IMR-90 (cell line): ENCODE measurements at regions not wholly inside any gene's neighbourhood (a gene's known extent, or its start where the extent isn't known, plus 50 kb on each side); places are given as distances from the start of the nearest gene placed in this dataset.

Experiments
- ATAC-seq: fragments of 200-7000 bp; cut with Tn5 transposase; 2 replicates; pipeline ENCODE4 v1.9.1; 2020; ENCODE audit warnings: low read depth, mild to moderate bottlenecking, moderate library complexity
- BruUV-seq: library from RNA; stranded (reverse); fragments of 400-500 nt; replicated peaks from 2 replicates; lab custom pipeline; 2021; lab: Mats Ljungman, UMichigan
- CTCF ChIA-PET: fragments of 300-600 bp; formaldehyde crosslinking; extraction: SDS; loops from one replicate; lab custom pipeline; 2021; ENCODE audit warnings: antibody characterized with exemption; lab: Yijun Ruan, JAX
- POLR2A ChIA-PET: fragments of 300-600 bp; sonication (Branson Sonifier 250); formaldehyde crosslinking; loops from one replicate; lab custom pipeline; 2022; ENCODE audit warnings: antibody characterized with exemption; ENCODE audit not compliant: unreplicated experiment; lab: Charles Lee
- DNase-seq: peaks from one replicate; pipeline ENCODE4 v3.0.0; 2013
- H2AFZ ChIP-seq: replicated peaks from 2 replicates; pipeline ENCODE3; 2013; ENCODE audit warnings: low read length, mild to moderate bottlenecking; ENCODE audit not compliant: poor library complexity
- H2AK5ac ChIP-seq: 2 replicates; pipeline ENCODE4 v1.6.1; 2013; ENCODE audit warnings: low read depth, low read length, inconsistent platforms
- H2AK9ac ChIP-seq: replicated peaks from 2 replicates; pipeline ENCODE3; 2013; ENCODE audit warnings: mild to moderate bottlenecking, low read depth, low read length, moderate library complexity; ENCODE audit not compliant: poor library complexity
- H2BK120ac ChIP-seq: 2 replicates; pipeline ENCODE4 v1.6.1; 2013; ENCODE audit warnings: low read depth, low read length, inconsistent platforms
- H2BK15ac ChIP-seq: 3 replicates; pipeline ENCODE4 v1.6.1; 2013; ENCODE audit warnings: low read depth, low read length, inconsistent platforms
- H2BK20ac ChIP-seq: 2 replicates; pipeline ENCODE4 v1.6.1; 2013; ENCODE audit warnings: low read depth, mild to moderate bottlenecking, inconsistent platforms, low read length, moderate library complexity
- H2BK5ac ChIP-seq: 2 replicates; pipeline ENCODE4 v1.6.1; 2013; ENCODE audit warnings: mild to moderate bottlenecking, low read depth, low read length, inconsistent platforms; ENCODE audit not compliant: poor library complexity, severe bottlenecking
- H3K14ac ChIP-seq: replicated peaks from 2 replicates; pipeline ENCODE4 v1.6.1; 2013; ENCODE audit warnings: low read depth, low read length, inconsistent platforms
- H3K18ac ChIP-seq: 2 replicates; pipeline ENCODE4 v1.6.1; 2013; ENCODE audit warnings: low read depth, low read length, control low read depth
- H3K23ac ChIP-seq: 2 replicates; pipeline ENCODE4 v1.6.1; 2013; ENCODE audit warnings: low read depth, low read length, inconsistent platforms
- H3K27ac ChIP-seq: 2 replicates; pipeline ENCODE4 v1.5.1; 2013; ENCODE audit warnings: mild to moderate bottlenecking, control low read depth, low read length; ENCODE audit not compliant: insufficient read depth
- H3K27me3 ChIP-seq: 2 replicates; pipeline ENCODE4 v1.6.1; 2013; ENCODE audit warnings: low read length; ENCODE audit not compliant: control insufficient read depth, insufficient read depth
- H3K36me3 ChIP-seq: 2 replicates; pipeline ENCODE4 v1.6.1; 2013; ENCODE audit warnings: low read length, mixed read lengths; ENCODE audit not compliant: control insufficient read depth, insufficient read depth
- H3K4ac ChIP-seq: 2 replicates; pipeline ENCODE4 v1.6.1; 2013; ENCODE audit warnings: low read depth, low read length, inconsistent platforms
- H3K4me1 ChIP-seq: 2 replicates; pipeline ENCODE4 v1.6.1; 2013; ENCODE audit warnings: low read length, mixed read lengths; ENCODE audit not compliant: control insufficient read depth, insufficient read depth
- H3K4me2 ChIP-seq: 2 replicates; pipeline ENCODE4 v1.6.1; 2013; ENCODE audit warnings: low read depth, mild to moderate bottlenecking, control low read depth, low read length, moderate library complexity
- H3K4me3 ChIP-seq: 2 replicates; pipeline ENCODE4 v1.5.1; 2013; ENCODE audit warnings: low read depth, mild to moderate bottlenecking, control low read depth, low read length, moderate library complexity; ENCODE audit not compliant: insufficient read depth
- H3K56ac ChIP-seq: 2 replicates; pipeline ENCODE4 v1.6.1; 2013; ENCODE audit warnings: low read length, inconsistent platforms; ENCODE audit not compliant: insufficient read depth; ENCODE audit errors: extremely low read depth
- H3K79me1 ChIP-seq, 2 experiments: 2 replicates each; pipeline ENCODE4 v1.6.1; 2013; ENCODE audit warnings: low read length in 2 of 2, inconsistent platforms in 1 of 2, low read depth in 1 of 2
- H3K9ac ChIP-seq: 2 replicates; pipeline ENCODE4 v1.6.1; 2013; ENCODE audit warnings: low read depth, low read length, control low read depth
- H3K9me1 ChIP-seq: 2 replicates; pipeline ENCODE4 v1.6.1; 2013; ENCODE audit warnings: low read length, inconsistent platforms; ENCODE audit not compliant: insufficient read depth
- H3K9me3 ChIP-seq: 2 replicates; pipeline ENCODE4 v1.6.1; 2013; ENCODE audit warnings: low read length; ENCODE audit not compliant: control insufficient read depth, insufficient read depth
- H4K20me1 ChIP-seq: 2 replicates; pipeline ENCODE4 v1.6.1; 2013; ENCODE audit warnings: low read length, inconsistent platforms; ENCODE audit not compliant: insufficient read depth
- H4K5ac ChIP-seq: 2 replicates; pipeline ENCODE4 v1.6.1; 2013; ENCODE audit warnings: mild to moderate bottlenecking, low read depth, low read length, control low read depth
- H4K8ac ChIP-seq, 2 experiments: 2 replicates each; pipeline ENCODE4 v1.6.1; 2013; ENCODE audit warnings: low read depth in 2 of 2, low read length in 2 of 2, control low read depth in 1 of 2, inconsistent platforms in 1 of 2
- H4K91ac ChIP-seq: 2 replicates; pipeline ENCODE4 v1.6.1; 2013; ENCODE audit warnings: low read depth, low read length, inconsistent platforms; ENCODE audit not compliant: insufficient read depth
- BHLHE40 ChIP-seq: fragments of 150-350 bp; IDR thresholded peaks from 2 replicates; pipeline ENCODE4 v1.6.1; 2016; ENCODE audit warnings: mild to moderate bottlenecking, low read depth, low read length
- CEBPB ChIP-seq: IDR thresholded peaks from 2 replicates; pipeline ENCODE4 v1.6.1; 2012; ENCODE audit warnings: low read depth, low read length, improper control_type of control experiment
- CHD1 ChIP-seq: IDR thresholded peaks from 2 replicates; pipeline ENCODE4 v1.6.1; 2012; ENCODE audit warnings: low read depth, low read length, improper control_type of control experiment
- ELK1 ChIP-seq: fragments of 150-350 bp; IDR thresholded peaks from 2 replicates; pipeline ENCODE4 v1.6.1; 2016; ENCODE audit warnings: low read depth, mild to moderate bottlenecking, low read length, moderate library complexity, borderline replicate concordance
- FOS ChIP-seq: fragments of 150-350 bp; IDR thresholded peaks from 2 replicates; pipeline ENCODE4 v1.6.1; 2016; ENCODE audit warnings: low read depth, low read length
- MAFK ChIP-seq: IDR thresholded peaks from 2 replicates; pipeline ENCODE4 v1.6.1; 2012; ENCODE audit warnings: low read depth, low read length, improper control_type of control experiment
- MAZ ChIP-seq: IDR thresholded peaks from 2 replicates; pipeline ENCODE4 v1.6.1; 2012; ENCODE audit warnings: low read depth, mild to moderate bottlenecking, low read length, improper control_type of control experiment, moderate library complexity, borderline replicate concordance
- MXI1 ChIP-seq: IDR thresholded peaks from 2 replicates; pipeline ENCODE4 v1.6.1; 2012; ENCODE audit warnings: low read depth, mild to moderate bottlenecking, low read length, moderate library complexity, borderline replicate concordance
- NFE2L2 ChIP-seq: fragments of 150-350 bp; IDR thresholded peaks from 2 replicates; pipeline ENCODE4 v1.6.1; 2016; ENCODE audit warnings: low read depth, mild to moderate bottlenecking, low read length
- POLR2A ChIP-seq: IDR thresholded peaks from 2 replicates; pipeline ENCODE4 v1.6.1; 2012; ENCODE audit warnings: mild to moderate bottlenecking, low read depth, low read length
- RAD21 ChIP-seq: IDR thresholded peaks from 2 replicates; pipeline ENCODE4 v1.6.1; 2012; ENCODE audit warnings: low read length, improper control_type of control experiment
- RCOR1 ChIP-seq: IDR thresholded peaks from 2 replicates; pipeline ENCODE4 v1.6.1; 2012; ENCODE audit warnings: mild to moderate bottlenecking, low read length, improper control_type of control experiment; ENCODE audit not compliant: insufficient replicate concordance
- RFX5 ChIP-seq: IDR thresholded peaks from 2 replicates; pipeline ENCODE4 v1.8.0; 2012; ENCODE audit warnings: low read depth, mild to moderate bottlenecking, low read length, moderate library complexity
- SMC3 ChIP-seq: fragments of 150-350 bp; IDR thresholded peaks from 2 replicates; pipeline ENCODE4 v1.6.1; 2016; ENCODE audit warnings: low read depth, mild to moderate bottlenecking, antibody characterized with exemption, low read length, moderate library complexity
- WGBS, 2 experiments: methylation state at CpG; one replicate each; pipeline versions ENCODE4 v1.1.5 to v1.1.7; 2013; ENCODE audit warnings: missing lambda C conversion rate in 2 of 2; ENCODE audit not compliant: insufficient read length in 1 of 2; ENCODE audit errors: extremely low coverage in 2 of 2; 5-methylcytosine and 5-hydroxymethylcytosine counted together
- dilution Hi-C: fragments of 300-500 bp; cut with HindIII; formaldehyde crosslinking; loops from one replicate; pipeline ENCODE4 v1.14.3; 2018; ENCODE audit warnings: low sequenced_read_pairs; ENCODE audit not compliant: unreplicated experiment
- in situ Hi-C: fragments of 300-500 bp; cut with MboI; formaldehyde crosslinking; loops from 3 replicates; pipeline ENCODE4 v1.14.3; 2019; ENCODE audit warnings: low sequenced_read_pairs, inconsistent platforms, mixed read lengths
- intact Hi-C: fragments of 100-400 bp; cut with micrococcal nuclease; formaldehyde crosslinking; loops from 2 replicates; pipeline ENCODE4 v1.10.0; 2022
- TF ChIP-seq, protein P1 (sequence below): fragments of 150-350 bp; IDR thresholded peaks from 2 replicates; pipeline ENCODE4 v1.6.1; 2017; ENCODE audit warnings: mild to moderate bottlenecking, antibody characterized with exemption, low read length, low read depth
- TF ChIP-seq, protein P2 (sequence below): conservative IDR thresholded peaks from 2 replicates; pipeline ENCODE4 v1.5.1; 2012; ENCODE audit warnings: mild to moderate bottlenecking, low read depth, low read length, improper control_type of control experiment

GRCh38 chr16:62665269-62665668 lies 629.0 kb upstream of the CDH8 start:
- H3K14ac ChIP-seq, result no peak overlapping the region
- no peaks in the 10 kb centered on the region for H4K20me1 ChIP-seq
- H3K4me3 ChIP-seq, result no peak overlapping the region
- H3K27me3 ChIP-seq, result no peaks in the 10 kb centered on the region
- H3K9me3 ChIP-seq, result no peaks in the 10 kb centered on the region
- intact Hi-C loops (no loop called here), in situ Hi-C loops (no loop called here), dilution Hi-C loops (no loop called here)
- H3K4me2 ChIP-seq, result no peak overlapping the region
- no peaks in the 10 kb centered on the region for H3K36me3 ChIP-seq
- TF ChIP-seq BHLHE40 (no peak), NFE2L2 (no peak), RFX5 (no peak), ELK1 (no peak), SMC3 (no peak), MXI1 (no peak), FOS (no peak), RAD21 (no peak), MAFK (no peak), POLR2A (no peak), RCOR1 (no peak), CHD1 (no peak), CEBPB (no peak), MAZ (no peak)
- TF ChIP-seq, protein P1, sequence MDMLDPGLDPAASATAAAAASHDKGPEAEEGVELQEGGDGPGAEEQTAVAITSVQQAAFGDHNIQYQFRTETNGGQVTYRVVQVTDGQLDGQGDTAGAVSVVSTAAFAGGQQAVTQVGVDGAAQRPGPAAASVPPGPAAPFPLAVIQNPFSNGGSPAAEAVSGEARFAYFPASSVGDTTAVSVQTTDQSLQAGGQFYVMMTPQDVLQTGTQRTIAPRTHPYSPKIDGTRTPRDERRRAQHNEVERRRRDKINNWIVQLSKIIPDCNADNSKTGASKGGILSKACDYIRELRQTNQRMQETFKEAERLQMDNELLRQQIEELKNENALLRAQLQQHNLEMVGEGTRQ, result no peak
- TF ChIP-seq, protein P2, sequence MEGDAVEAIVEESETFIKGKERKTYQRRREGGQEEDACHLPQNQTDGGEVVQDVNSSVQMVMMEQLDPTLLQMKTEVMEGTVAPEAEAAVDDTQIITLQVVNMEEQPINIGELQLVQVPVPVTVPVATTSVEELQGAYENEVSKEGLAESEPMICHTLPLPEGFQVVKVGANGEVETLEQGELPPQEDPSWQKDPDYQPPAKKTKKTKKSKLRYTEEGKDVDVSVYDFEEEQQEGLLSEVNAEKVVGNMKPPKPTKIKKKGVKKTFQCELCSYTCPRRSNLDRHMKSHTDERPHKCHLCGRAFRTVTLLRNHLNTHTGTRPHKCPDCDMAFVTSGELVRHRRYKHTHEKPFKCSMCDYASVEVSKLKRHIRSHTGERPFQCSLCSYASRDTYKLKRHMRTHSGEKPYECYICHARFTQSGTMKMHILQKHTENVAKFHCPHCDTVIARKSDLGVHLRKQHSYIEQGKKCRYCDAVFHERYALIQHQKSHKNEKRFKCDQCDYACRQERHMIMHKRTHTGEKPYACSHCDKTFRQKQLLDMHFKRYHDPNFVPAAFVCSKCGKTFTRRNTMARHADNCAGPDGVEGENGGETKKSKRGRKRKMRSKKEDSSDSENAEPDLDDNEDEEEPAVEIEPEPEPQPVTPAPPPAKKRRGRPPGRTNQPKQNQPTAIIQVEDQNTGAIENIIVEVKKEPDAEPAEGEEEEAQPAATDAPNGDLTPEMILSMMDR, result no peak
- H2BK20ac ChIP-seq, result no peak overlapping the region
- POLR2A ChIA-PET, result no interaction called here
- no peak overlapping the region for H3K18ac ChIP-seq
- ATAC-seq (no peak), DNase-seq (no peak)
- no peak overlapping the region for H4K91ac ChIP-seq
- H3K56ac ChIP-seq, result no peak overlapping the region
- no peak overlapping the region for H3K9ac ChIP-seq
- no peak overlapping the region for H2BK15ac ChIP-seq
- H2BK120ac ChIP-seq, result no peak overlapping the region
- H3K79me1 ChIP-seq, result no peaks in the 10 kb centered on the region
- WGBS, 2 experiments, result no CpG with 5 or more reads among the region's 1 CpG
- H3K23ac ChIP-seq, result no peak overlapping the region
- CTCF ChIA-PET, result no interaction called here
- H4K5ac ChIP-seq, result no peak overlapping the region
- no peak overlapping the region for H2AK5ac ChIP-seq
- no TSS peak for BruUV-seq
- H2BK5ac ChIP-seq, result no peak overlapping the region
- H3K9me1 ChIP-seq, result no peaks in the 10 kb centered on the region
- no peak overlapping the region for H2AFZ ChIP-seq
- H4K8ac ChIP-seq, result no peak overlapping the region
- H2AK9ac ChIP-seq, result no peak overlapping the region
- H3K4me1 ChIP-seq, result no peaks in the 10 kb centered on the region
- H3K4ac ChIP-seq, result no peak overlapping the region
- H3K27ac ChIP-seq, result no peak overlapping the region
